RWPE2 (cell line): ENCODE measurements at regions not wholly inside any gene's neighbourhood (a gene's known extent, or its start where the extent isn't known, plus 50 kb on each side); places are given as distances from the start of the nearest gene placed in this dataset.

Source experiments
- ATAC-seq: fragments of 200-7000 bp; cut with Tn5 transposase; 3 replicates; pipeline ENCODE4 v1.9.1; 2021; ENCODE audit warnings: low read depth
- DNase-seq: peaks from one replicate; pipeline ENCODE4 v3.0.0-alpha.2; 2020; ENCODE audit warnings: low spot score
- H3K27ac ChIP-seq: fragments of 450-650 bp; 2 replicates; pipeline ENCODE4 v1.5.1; 2017; ENCODE audit warnings: mild to moderate bottlenecking; ENCODE audit not compliant: poor library complexity, severe bottlenecking
- H3K27me3 ChIP-seq: fragments of 250-450 bp; sonication (Bioruptor Pico); 2 replicates; pipeline ENCODE4 v1.5.1; 2021; ENCODE audit warnings: mild to moderate bottlenecking, moderate library complexity; ENCODE audit not compliant: insufficient read depth, poor library complexity, severe bottlenecking
- H3K36me3 ChIP-seq: fragments of 250-450 bp; sonication (Bioruptor Pico); 2 replicates; pipeline ENCODE4 v1.5.1; 2020; ENCODE audit warnings: low read depth, mild to moderate bottlenecking, moderate library complexity
- H3K4me1 ChIP-seq: fragments of 250-450 bp; sonication (Bioruptor Pico); 2 replicates; pipeline ENCODE4 v1.5.1; 2021; ENCODE audit warnings: mild to moderate bottlenecking, moderate library complexity; ENCODE audit not compliant: insufficient read depth, poor library complexity, severe bottlenecking
- H3K4me3 ChIP-seq: fragments of 250-450 bp; sonication (Bioruptor Pico); 2 replicates; pipeline ENCODE4 v1.5.1; 2021; ENCODE audit warnings: mild to moderate bottlenecking, moderate library complexity; ENCODE audit not compliant: severe bottlenecking
- H3K9me3 ChIP-seq: fragments of 250-450 bp; sonication (Bioruptor Pico); 2 replicates; pipeline ENCODE4 v1.5.1; 2021; ENCODE audit warnings: mild to moderate bottlenecking, moderate library complexity; ENCODE audit not compliant: severe bottlenecking
- TF ChIP-seq, protein P1 (sequence below): fragments of 450-650 bp; IDR thresholded peaks from one replicate; pipeline ENCODE4 v1.5.1; 2017; ENCODE audit warnings: mild to moderate bottlenecking, moderate library complexity; ENCODE audit not compliant: poor library complexity, severe bottlenecking

GRCh38 chr4:143273160-143273917 is 63.3 kb upstream of the GAB1 start:
- DNase-seq (no peak), ATAC-seq (no peak)
- H3K36me3 ChIP-seq = no peaks in the 10 kb centered on the region
- H3K9me3 ChIP-seq = no peaks in the 10 kb centered on the region
- H3K4me1 ChIP-seq = no peaks in the 10 kb centered on the region
- H3K4me3 ChIP-seq = no peak overlapping the region
- TF ChIP-seq, protein P1, sequence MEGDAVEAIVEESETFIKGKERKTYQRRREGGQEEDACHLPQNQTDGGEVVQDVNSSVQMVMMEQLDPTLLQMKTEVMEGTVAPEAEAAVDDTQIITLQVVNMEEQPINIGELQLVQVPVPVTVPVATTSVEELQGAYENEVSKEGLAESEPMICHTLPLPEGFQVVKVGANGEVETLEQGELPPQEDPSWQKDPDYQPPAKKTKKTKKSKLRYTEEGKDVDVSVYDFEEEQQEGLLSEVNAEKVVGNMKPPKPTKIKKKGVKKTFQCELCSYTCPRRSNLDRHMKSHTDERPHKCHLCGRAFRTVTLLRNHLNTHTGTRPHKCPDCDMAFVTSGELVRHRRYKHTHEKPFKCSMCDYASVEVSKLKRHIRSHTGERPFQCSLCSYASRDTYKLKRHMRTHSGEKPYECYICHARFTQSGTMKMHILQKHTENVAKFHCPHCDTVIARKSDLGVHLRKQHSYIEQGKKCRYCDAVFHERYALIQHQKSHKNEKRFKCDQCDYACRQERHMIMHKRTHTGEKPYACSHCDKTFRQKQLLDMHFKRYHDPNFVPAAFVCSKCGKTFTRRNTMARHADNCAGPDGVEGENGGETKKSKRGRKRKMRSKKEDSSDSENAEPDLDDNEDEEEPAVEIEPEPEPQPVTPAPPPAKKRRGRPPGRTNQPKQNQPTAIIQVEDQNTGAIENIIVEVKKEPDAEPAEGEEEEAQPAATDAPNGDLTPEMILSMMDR = no peak
- no peak overlapping the region for H3K27ac ChIP-seq
- H3K27me3 ChIP-seq = no peaks in the 10 kb centered on the region

GRCh38 chr4:143280861-143281260 is 55.8 kb upstream of the GAB1 start:
- TF ChIP-seq, protein P1 = no peak
- no peaks in the 10 kb centered on the region for H3K36me3 ChIP-seq
- H3K27ac ChIP-seq = no peak overlapping the region
- no peak for DNase-seq
- H3K4me1 ChIP-seq = no peaks in the 10 kb centered on the region
- no peaks in the 10 kb centered on the region for H3K9me3 ChIP-seq
- no peak for ATAC-seq
- no peak overlapping the region for H3K4me3 ChIP-seq
- H3K27me3 ChIP-seq = no peaks in the 10 kb centered on the region

- no peak overlapping the region for H3K4me3 ChIP-seq
- no peaks in the 10 kb centered on the region for H3K9me3 ChIP-seq
- DNase-seq = no peak
- ATAC-seq = no peak
- H3K36me3 ChIP-seq = no peaks in the 10 kb centered on the region
- no peaks in the 10 kb centered on the region for H3K27me3 ChIP-seq
- no peak overlapping the region for H3K27ac ChIP-seq
- H3K4me1 ChIP-seq = peaks cover 1% of the 10 kb centered on the region
- TF ChIP-seq, protein P1 = no peak
Observed at GRCh38 chr4:143281507-143282190, 55.0 kb upstream of the GAB1 start.

GRCh38 chr4:143282211-143282707 is 54.4 kb upstream of the GAB1 start:
- DNase-seq (no peak), ATAC-seq (no peak)
- H3K4me1 ChIP-seq = peaks cover 8% of the 10 kb centered on the region
- no peaks in the 10 kb centered on the region for H3K36me3 ChIP-seq
- no peaks in the 10 kb centered on the region for H3K27me3 ChIP-seq
- H3K27ac ChIP-seq = no peak overlapping the region
- H3K4me3 ChIP-seq = no peak overlapping the region
- TF ChIP-seq, protein P1 = no peak
- no peaks in the 10 kb centered on the region for H3K9me3 ChIP-seq
